HUDEP-2 (cell line): ENCODE measurements at regions not wholly inside any gene's neighbourhood (a gene's known extent, or its start where the extent isn't known, plus 50 kb on each side); places are given as distances from the start of the nearest gene placed in this dataset.
"Not testable (repeated sequence)": the region's sequence is repeated elsewhere in the genome, so short reads cannot be mapped to it uniquely, and the experiment has no call there.

Experiments used
- DNase-seq, 76 experiments: peaks; one replicate each; lab custom pipeline; 2025; ENCODE audit not compliant: unreplicated experiment in 76 of 76; lab: John Stamatoyannopoulos, UW

- DNase-seq = no peak
These were observed 248.3 kb downstream of the PHF14 start for GRCh38 chr7:11221984-11222383.

GRCh38 chr7:11224535-11224934 lies 250.9 kb downstream of the PHF14 start:
- DNase-seq = no peak

GRCh38 chr7:11228515-11228914 lies 254.8 kb downstream of the PHF14 start:
- peak in 13 of 76 experiments; percentile 1 to 68 (median 15) for DNase-seq

- DNase-seq = no peak
These were observed 257.5 kb downstream of the PHF14 start for GRCh38 chr7:11231190-11231589.

GRCh38 chr7:11232462-11232861 lies 258.8 kb downstream of the PHF14 start:
- no peak for DNase-seq

GRCh38 chr7:11233871-11234270 lies 260.2 kb downstream of the PHF14 start:
- no peak for DNase-seq

- DNase-seq = peak in 1 of 76 experiments; percentile 2
These were observed 261.8 kb downstream of the PHF14 start for GRCh38 chr7:11235491-11235890.

- no peak for DNase-seq
These were observed 263.0 kb downstream of the PHF14 start for GRCh38 chr7:11236680-11237079.

- no peak for DNase-seq
These were observed 264.1 kb downstream of the PHF14 start for GRCh38 chr7:11237742-11238141.

GRCh38 chr7:11239316-11239715 lies 265.6 kb downstream of the PHF14 start:
- DNase-seq = no peak

GRCh38 chr7:11243739-11244138 lies 270.1 kb downstream of the PHF14 start:
- no peak for DNase-seq

- no peak for DNase-seq
These were observed 270.5 kb downstream of the PHF14 start for GRCh38 chr7:11244149-11244548.

- DNase-seq = no peak
These were observed 273.9 kb downstream of the PHF14 start for GRCh38 chr7:11247545-11247944.

GRCh38 chr7:11251436-11251835 lies 277.8 kb downstream of the PHF14 start:
- no peak for DNase-seq

GRCh38 chr7:11252011-11252607 lies 278.4 kb downstream of the PHF14 start:
- no peak for DNase-seq

GRCh38 chr7:11252705-11253272 lies 279.1 kb downstream of the PHF14 start:
- DNase-seq = no peak

GRCh38 chr7:11256501-11256900 lies 282.8 kb downstream of the PHF14 start:
- DNase-seq = no peak

- DNase-seq = no peak
These were observed 287.8 kb downstream of the PHF14 start for GRCh38 chr7:11261470-11261869.

- no peak for DNase-seq
These were observed 292.4 kb downstream of the PHF14 start for GRCh38 chr7:11266101-11266500.

GRCh38 chr7:11272352-11272751 lies 298.7 kb downstream of the PHF14 start:
- DNase-seq = no peak

- no peak for DNase-seq
These were observed 300.4 kb downstream of the PHF14 start for GRCh38 chr7:11274074-11274473.

GRCh38 chr7:11281953-11282352 lies 308.3 kb downstream of the PHF14 start:
- peak in 34 of 76 experiments; percentile 0 to 62 (median 28) for DNase-seq

- DNase-seq = not testable (repeated sequence)
These were observed 309.9 kb downstream of the PHF14 start for GRCh38 chr7:11283584-11283983.
